ENCODE measurements at regions not wholly inside any gene's neighbourhood (a gene's known extent, or its start where the extent isn't known, plus 50 kb on each side); places are given as distances from the start of the nearest gene placed in this dataset.

DNA sequence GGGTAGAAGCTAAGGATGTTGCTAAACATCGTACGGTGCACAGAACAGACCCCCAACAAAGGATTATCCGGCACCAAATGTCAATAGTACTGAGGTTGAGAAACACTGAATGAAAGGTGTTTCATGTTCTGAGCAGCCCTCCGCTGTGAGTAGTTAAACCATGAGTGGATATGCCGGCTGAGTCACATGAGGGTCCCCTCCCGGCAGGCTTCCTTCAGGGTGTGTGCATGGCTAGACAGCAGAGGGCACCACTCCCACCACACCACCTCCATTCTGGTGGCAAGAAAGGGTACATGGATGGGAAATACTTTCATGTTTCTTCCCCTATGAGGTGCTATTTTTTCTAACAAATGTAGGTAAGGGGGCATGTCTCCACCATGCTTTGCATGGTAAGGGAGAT is 128.3 kb upstream of the SEMA6D start:
- TF ChIP-seq SIN3A (IDR thresholded peaks at IDR 0.05; ENCODE audit: borderline replicate concordance, insufficient read depth, low read depth, low read length): no peak
- no peak for TF ChIP-seq TCF7L2 (IDR thresholded peaks at IDR 0.05; ENCODE audit: low read depth, low read length)
- no peak for TF ChIP-seq POLR2AphosphoS5 (IDR thresholded peaks at IDR 0.05; ENCODE audit: low read depth, low read length)
- in situ Hi-C loops (cut with HindIII; ENCODE audit: low pct_unique_long_range_greater_than_20kb, low sequenced_read_pairs): no loop called here
- BruUV-seq (replicated peaks): no TSS peak
- intact Hi-C loops (cut with micrococcal nuclease; ENCODE audit: unreplicated experiment): no loop called here
- H3K4me1 ChIP-seq (ENCODE audit: control insufficient read depth, insufficient read depth, low read length): no peaks in the 10 kb centered on the region
- no peaks in the 10 kb centered on the region for H3K27me3 ChIP-seq (ENCODE audit: control insufficient read depth, insufficient read depth, low read length)
- CTCF ChIA-PET: no interaction called here
- DNase-seq (ENCODE audit: low read depth, low spot score) (no peak), ATAC-seq (no peak)
- H3K4me3 ChIP-seq (ENCODE audit: low read depth in 2 of 2, low read length in 2 of 2): no peak overlapping the region
- POLR2A ChIA-PET: no interaction called here
- H3K9me3 ChIP-seq (ENCODE audit: control insufficient read depth, insufficient read depth, low read depth, low read length): no peaks in the 10 kb centered on the region
- no peak overlapping the region for H3K27ac ChIP-seq (ENCODE audit: low read length)
- H3K36me3 ChIP-seq (ENCODE audit: control insufficient read depth, insufficient read depth, low read length): no peaks in the 10 kb centered on the region

DNA sequence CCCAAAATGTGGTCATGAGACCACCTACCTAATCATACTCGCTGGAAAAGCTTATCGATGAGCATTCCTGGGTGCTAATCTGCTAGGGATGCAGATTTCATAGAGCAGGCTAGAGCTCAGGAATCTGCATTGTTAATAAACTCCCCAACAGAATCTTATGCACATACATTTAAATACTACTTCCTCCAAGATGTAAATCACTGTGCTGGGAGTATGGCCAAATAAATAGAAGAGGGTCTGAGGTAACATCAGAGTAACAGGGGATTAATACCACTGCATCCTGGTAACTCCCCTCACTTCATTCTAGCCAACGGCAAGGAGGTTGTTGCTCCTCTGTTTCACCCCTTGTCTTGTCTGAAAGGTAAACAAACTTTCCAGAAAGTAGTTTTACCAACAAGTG is 118.3 kb upstream of the SEMA6D start:
- intact Hi-C loops (cut with micrococcal nuclease; ENCODE audit: unreplicated experiment): no loop called here
- CTCF ChIA-PET: no interaction called here
- H3K4me1 ChIP-seq (ENCODE audit: control insufficient read depth, insufficient read depth, low read length): no peaks in the 10 kb centered on the region
- no peaks in the 10 kb centered on the region for H3K36me3 ChIP-seq (ENCODE audit: control insufficient read depth, insufficient read depth, low read length)
- no peak overlapping the region for H3K27ac ChIP-seq (ENCODE audit: low read length)
- in situ Hi-C loops (cut with HindIII; ENCODE audit: low pct_unique_long_range_greater_than_20kb, low sequenced_read_pairs): no loop called here
- ATAC-seq: no peak
- POLR2A ChIA-PET: no interaction called here
- no peak for DNase-seq (ENCODE audit: low read depth, low spot score)
- H3K27me3 ChIP-seq (ENCODE audit: control insufficient read depth, insufficient read depth, low read length): no peaks in the 10 kb centered on the region
- no peak overlapping the region for H3K4me3 ChIP-seq (ENCODE audit: low read depth in 2 of 2, low read length in 2 of 2)
- BruUV-seq (replicated peaks): no TSS peak
- TF ChIP-seq TCF7L2 (IDR thresholded peaks at IDR 0.05; ENCODE audit: low read depth, low read length) (no peak), SIN3A (IDR thresholded peaks at IDR 0.05; ENCODE audit: borderline replicate concordance, insufficient read depth, low read depth, low read length) (no peak), POLR2AphosphoS5 (IDR thresholded peaks at IDR 0.05; ENCODE audit: low read depth, low read length) (no peak)
- TF ChIP-seq, protein P1, sequence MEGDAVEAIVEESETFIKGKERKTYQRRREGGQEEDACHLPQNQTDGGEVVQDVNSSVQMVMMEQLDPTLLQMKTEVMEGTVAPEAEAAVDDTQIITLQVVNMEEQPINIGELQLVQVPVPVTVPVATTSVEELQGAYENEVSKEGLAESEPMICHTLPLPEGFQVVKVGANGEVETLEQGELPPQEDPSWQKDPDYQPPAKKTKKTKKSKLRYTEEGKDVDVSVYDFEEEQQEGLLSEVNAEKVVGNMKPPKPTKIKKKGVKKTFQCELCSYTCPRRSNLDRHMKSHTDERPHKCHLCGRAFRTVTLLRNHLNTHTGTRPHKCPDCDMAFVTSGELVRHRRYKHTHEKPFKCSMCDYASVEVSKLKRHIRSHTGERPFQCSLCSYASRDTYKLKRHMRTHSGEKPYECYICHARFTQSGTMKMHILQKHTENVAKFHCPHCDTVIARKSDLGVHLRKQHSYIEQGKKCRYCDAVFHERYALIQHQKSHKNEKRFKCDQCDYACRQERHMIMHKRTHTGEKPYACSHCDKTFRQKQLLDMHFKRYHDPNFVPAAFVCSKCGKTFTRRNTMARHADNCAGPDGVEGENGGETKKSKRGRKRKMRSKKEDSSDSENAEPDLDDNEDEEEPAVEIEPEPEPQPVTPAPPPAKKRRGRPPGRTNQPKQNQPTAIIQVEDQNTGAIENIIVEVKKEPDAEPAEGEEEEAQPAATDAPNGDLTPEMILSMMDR (IDR thresholded peaks at IDR 0.05): no peak
- TF ChIP-seq, protein P2, sequence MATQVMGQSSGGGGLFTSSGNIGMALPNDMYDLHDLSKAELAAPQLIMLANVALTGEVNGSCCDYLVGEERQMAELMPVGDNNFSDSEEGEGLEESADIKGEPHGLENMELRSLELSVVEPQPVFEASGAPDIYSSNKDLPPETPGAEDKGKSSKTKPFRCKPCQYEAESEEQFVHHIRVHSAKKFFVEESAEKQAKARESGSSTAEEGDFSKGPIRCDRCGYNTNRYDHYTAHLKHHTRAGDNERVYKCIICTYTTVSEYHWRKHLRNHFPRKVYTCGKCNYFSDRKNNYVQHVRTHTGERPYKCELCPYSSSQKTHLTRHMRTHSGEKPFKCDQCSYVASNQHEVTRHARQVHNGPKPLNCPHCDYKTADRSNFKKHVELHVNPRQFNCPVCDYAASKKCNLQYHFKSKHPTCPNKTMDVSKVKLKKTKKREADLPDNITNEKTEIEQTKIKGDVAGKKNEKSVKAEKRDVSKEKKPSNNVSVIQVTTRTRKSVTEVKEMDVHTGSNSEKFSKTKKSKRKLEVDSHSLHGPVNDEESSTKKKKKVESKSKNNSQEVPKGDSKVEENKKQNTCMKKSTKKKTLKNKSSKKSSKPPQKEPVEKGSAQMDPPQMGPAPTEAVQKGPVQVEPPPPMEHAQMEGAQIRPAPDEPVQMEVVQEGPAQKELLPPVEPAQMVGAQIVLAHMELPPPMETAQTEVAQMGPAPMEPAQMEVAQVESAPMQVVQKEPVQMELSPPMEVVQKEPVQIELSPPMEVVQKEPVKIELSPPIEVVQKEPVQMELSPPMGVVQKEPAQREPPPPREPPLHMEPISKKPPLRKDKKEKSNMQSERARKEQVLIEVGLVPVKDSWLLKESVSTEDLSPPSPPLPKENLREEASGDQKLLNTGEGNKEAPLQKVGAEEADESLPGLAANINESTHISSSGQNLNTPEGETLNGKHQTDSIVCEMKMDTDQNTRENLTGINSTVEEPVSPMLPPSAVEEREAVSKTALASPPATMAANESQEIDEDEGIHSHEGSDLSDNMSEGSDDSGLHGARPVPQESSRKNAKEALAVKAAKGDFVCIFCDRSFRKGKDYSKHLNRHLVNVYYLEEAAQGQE (IDR thresholded peaks at IDR 0.05; ENCODE audit: insufficient read depth in 1 of 2, low read depth in 2 of 2, low read length in 1 of 2): no peak
- no peaks in the 10 kb centered on the region for H3K9me3 ChIP-seq (ENCODE audit: control insufficient read depth, insufficient read depth, low read depth, low read length)

DNA sequence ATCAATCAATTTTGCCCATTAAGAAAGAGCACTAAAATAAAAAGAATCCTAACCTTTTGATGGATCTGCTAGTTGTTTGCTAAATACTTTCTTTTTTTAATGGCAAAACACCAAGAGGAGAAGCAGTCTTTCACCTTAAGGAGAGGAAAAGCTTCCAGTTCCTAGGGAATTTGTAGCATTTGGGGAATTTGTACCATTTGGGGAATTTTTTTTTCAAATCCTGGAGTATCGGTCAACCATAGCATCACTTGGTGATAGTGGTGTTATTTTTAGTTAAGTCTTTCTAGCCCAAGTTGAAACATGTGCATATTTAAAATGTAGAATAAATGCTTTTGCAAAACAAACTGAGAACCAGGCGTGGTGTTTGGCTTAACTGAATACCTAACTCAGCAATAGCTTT is 117.5 kb upstream of the SEMA6D start:
- no TSS peak for BruUV-seq (replicated peaks)
- TF ChIP-seq, protein P2 (IDR thresholded peaks at IDR 0.05; ENCODE audit: insufficient read depth in 1 of 2, low read depth in 2 of 2, low read length in 1 of 2): no peak
- TF ChIP-seq, protein P1 (IDR thresholded peaks at IDR 0.05): no peak
- TF ChIP-seq TCF7L2 (IDR thresholded peaks at IDR 0.05; ENCODE audit: low read depth, low read length) (no peak), SIN3A (IDR thresholded peaks at IDR 0.05; ENCODE audit: borderline replicate concordance, insufficient read depth, low read depth, low read length) (no peak), POLR2AphosphoS5 (IDR thresholded peaks at IDR 0.05; ENCODE audit: low read depth, low read length) (no peak)
- H3K27ac ChIP-seq (ENCODE audit: low read length): no peak overlapping the region
- H3K4me3 ChIP-seq (ENCODE audit: low read depth in 2 of 2, low read length in 2 of 2): no peak overlapping the region
- intact Hi-C loops (cut with micrococcal nuclease; ENCODE audit: unreplicated experiment): no loop called here
- in situ Hi-C loops (cut with HindIII; ENCODE audit: low pct_unique_long_range_greater_than_20kb, low sequenced_read_pairs): no loop called here
- POLR2A ChIA-PET: no interaction called here
- DNase-seq (ENCODE audit: low read depth, low spot score) (no peak), ATAC-seq (no peak)
- no peaks in the 10 kb centered on the region for H3K36me3 ChIP-seq (ENCODE audit: control insufficient read depth, insufficient read depth, low read length)
- H3K4me1 ChIP-seq (ENCODE audit: control insufficient read depth, insufficient read depth, low read length): no peaks in the 10 kb centered on the region
- H3K27me3 ChIP-seq (ENCODE audit: control insufficient read depth, insufficient read depth, low read length): no peaks in the 10 kb centered on the region
- CTCF ChIA-PET: no interaction called here
- no peaks in the 10 kb centered on the region for H3K9me3 ChIP-seq (ENCODE audit: control insufficient read depth, insufficient read depth, low read depth, low read length)
